OCI-LY3 (cell line): ENCODE measurements at regions not wholly inside any gene's neighbourhood (a gene's known extent, or its start where the extent isn't known, plus 50 kb on each side); places are given as distances from the start of the nearest gene placed in this dataset.

Source experiments
- CTCF ChIP-seq: fragments of 200-600, 300-600 bp; sonication (generic); IDR thresholded peaks from 2 replicates; pipeline ENCODE4 v1.5.1; 2014; ENCODE audit warnings: antibody characterized with exemption, low read length, low read depth
- EZH2phosphoT487 ChIP-seq: fragments of 200-600 bp; shearing (Covaris generic); IDR thresholded peaks from 2 replicates; pipeline ENCODE4 v1.6.1; 2018; ENCODE audit warnings: antibody characterized with exemption, mixed run types, low read depth

GRCh38 chr4:11286533-11286932 is 142.2 kb downstream of the HS3ST1 start:
- no peak for TF ChIP-seq CTCF
- no peak for TF ChIP-seq EZH2phosphoT487
